SK-N-MC (cell line): ENCODE measurements at regions not wholly inside any gene's neighbourhood (a gene's known extent, or its start where the extent isn't known, plus 50 kb on each side); places are given as distances from the start of the nearest gene placed in this dataset.

ENCODE experiments used
- DNase-seq: peaks from one replicate; pipeline ENCODE4 v3.0.0-alpha.2; 2011; ENCODE audit warnings: low read depth, low spot score
- H3K27ac ChIP-seq: fragments of 200-600 bp; sonication (generic); 2 replicates; pipeline ENCODE4 v1.5.1; 2016; ENCODE audit warnings: mixed run types
- H3K36me3 ChIP-seq: fragments of 200-600 bp; sonication (generic); 2 replicates; pipeline ENCODE4 v1.6.1; 2017; ENCODE audit warnings: antibody characterized with exemption, low read length, mixed read lengths; ENCODE audit not compliant: insufficient read depth
- H3K4me3 ChIP-seq: fragments of 200-600 bp; sonication (generic); 2 replicates; pipeline ENCODE4 v1.5.1; 2016
- H3K9ac ChIP-seq: fragments of 200-600 bp; sonication (generic); 2 replicates; pipeline ENCODE4 v1.8.0; 2017; ENCODE audit warnings: mixed run types, mixed read lengths; ENCODE audit not compliant: insufficient read length
- H3K9me3 ChIP-seq: fragments of 200-600 bp; sonication (generic); 2 replicates; pipeline ENCODE4 v1.6.1; 2017; ENCODE audit warnings: low read depth, mild to moderate bottlenecking, antibody characterized with exemption, low read length, moderate library complexity, mixed read lengths
- EZH2 ChIP-seq: fragments of 200-600 bp; sonication (generic); IDR thresholded peaks from one replicate; pipeline ENCODE4 v1.6.1; 2017; ENCODE audit warnings: antibody characterized with exemption
- FOXP2 ChIP-seq: optimal IDR thresholded peaks from 2 replicates; pipeline ENCODE3; 2011; ENCODE audit warnings: mild to moderate bottlenecking, moderate library complexity; ENCODE audit not compliant: insufficient read depth; ENCODE audit errors: extremely low read length, control extremely low read depth
- POLR2AphosphoS5 ChIP-seq: IDR thresholded peaks from 2 replicates; pipeline ENCODE4 v1.6.1; 2012; ENCODE audit warnings: mild to moderate bottlenecking, low read depth, low read length, borderline replicate concordance

- no peak overlapping the region for H3K4me3 ChIP-seq
- H3K36me3 ChIP-seq: no peaks in the 10 kb centered on the region
- no peak for DNase-seq
- H3K9me3 ChIP-seq: no peaks in the 10 kb centered on the region
- H3K27ac ChIP-seq: no peak overlapping the region
- TF ChIP-seq POLR2AphosphoS5: no peak
- TF ChIP-seq EZH2: no peak
- TF ChIP-seq FOXP2: no peak
- H3K9ac ChIP-seq: no peak overlapping the region
These were observed 521.2 kb downstream of the MID1IP1 start for GRCh38 chrX:39322496-39322895.

GRCh38 chrX:39324233-39324930 is 523.1 kb downstream of the MID1IP1 start:
- Histone ChIP-seq H3K9me3 (no peaks in the 10 kb centered on the region), H3K4me3 (no peak overlapping the region), H3K36me3 (no peaks in the 10 kb centered on the region), H3K9ac (no peak overlapping the region), H3K27ac (no peak overlapping the region)
- no peak for DNase-seq
- TF ChIP-seq EZH2 (no peak), POLR2AphosphoS5 (no peak), FOXP2 (no peak)

- Histone ChIP-seq H3K9ac (no peak overlapping the region), H3K9me3 (no peaks in the 10 kb centered on the region)
- no peak for DNase-seq
These were observed 526.0 kb downstream of the MID1IP1 start for GRCh38 chrX:39327255-39327654.

DNA sequence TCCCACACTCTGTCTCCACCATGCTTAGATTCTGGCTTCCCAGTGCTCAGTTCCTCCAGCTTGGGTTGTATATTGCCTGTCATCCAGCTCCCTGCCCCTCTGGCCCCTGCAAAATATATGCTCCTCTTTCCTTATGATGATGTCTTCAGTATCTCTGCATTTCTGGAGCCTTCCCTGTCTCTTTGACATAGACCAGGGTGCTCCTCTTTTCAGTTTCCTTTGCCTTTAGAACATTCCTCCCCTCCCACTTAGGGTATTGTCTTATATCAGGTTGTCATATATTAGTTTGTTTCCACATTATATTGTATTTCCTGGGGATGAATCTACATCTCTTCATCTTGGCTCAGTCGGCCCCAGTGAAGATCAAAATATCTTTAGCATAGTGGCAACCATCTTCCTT is 526.4 kb downstream of the MID1IP1 start:
- Histone ChIP-seq H3K9ac (no peak overlapping the region), H3K9me3 (no peaks in the 10 kb centered on the region), H3K27ac (no peak overlapping the region), H3K4me3 (no peak overlapping the region), H3K36me3 (no peaks in the 10 kb centered on the region)
- DNase-seq: no peak
- no peak for TF ChIP-seq POLR2AphosphoS5
- no peak for TF ChIP-seq FOXP2
- no peak for TF ChIP-seq EZH2

More at GRCh38 chrX:39327255-39327654, 526.0 kb downstream of the MID1IP1 start:
- no peak overlapping the region for H3K4me3 ChIP-seq
- TF ChIP-seq POLR2AphosphoS5 (no peak), EZH2 (no peak), FOXP2 (no peak)
- H3K36me3 ChIP-seq: no peaks in the 10 kb centered on the region
- no peak overlapping the region for H3K27ac ChIP-seq

DNA sequence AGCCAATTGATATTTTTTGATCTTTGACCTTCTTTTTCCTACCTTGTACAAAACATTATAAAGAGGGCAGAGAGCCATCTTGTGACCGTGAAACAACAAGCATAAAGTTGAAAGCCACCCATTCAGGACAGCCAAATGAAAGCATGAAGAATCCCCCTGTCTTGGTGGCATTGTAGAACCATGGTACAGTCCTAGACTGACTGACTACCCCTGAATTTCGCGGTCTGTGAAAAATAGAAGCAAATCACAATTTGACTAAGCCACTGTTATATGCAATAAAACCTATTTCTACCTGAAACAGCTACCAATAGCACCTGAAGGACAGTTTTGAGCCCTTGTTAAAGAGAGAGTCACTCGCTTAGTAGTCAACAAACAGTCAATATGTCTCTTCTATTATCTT is 527.4 kb downstream of the MID1IP1 start:
- H3K36me3 ChIP-seq: no peaks in the 10 kb centered on the region
- DNase-seq: no peak
- no peak overlapping the region for H3K4me3 ChIP-seq
- H3K27ac ChIP-seq: no peak overlapping the region
- no peak for TF ChIP-seq EZH2
- no peak for TF ChIP-seq POLR2AphosphoS5
- TF ChIP-seq FOXP2: no peak
- H3K9ac ChIP-seq: no peak overlapping the region
- no peaks in the 10 kb centered on the region for H3K9me3 ChIP-seq

DNA sequence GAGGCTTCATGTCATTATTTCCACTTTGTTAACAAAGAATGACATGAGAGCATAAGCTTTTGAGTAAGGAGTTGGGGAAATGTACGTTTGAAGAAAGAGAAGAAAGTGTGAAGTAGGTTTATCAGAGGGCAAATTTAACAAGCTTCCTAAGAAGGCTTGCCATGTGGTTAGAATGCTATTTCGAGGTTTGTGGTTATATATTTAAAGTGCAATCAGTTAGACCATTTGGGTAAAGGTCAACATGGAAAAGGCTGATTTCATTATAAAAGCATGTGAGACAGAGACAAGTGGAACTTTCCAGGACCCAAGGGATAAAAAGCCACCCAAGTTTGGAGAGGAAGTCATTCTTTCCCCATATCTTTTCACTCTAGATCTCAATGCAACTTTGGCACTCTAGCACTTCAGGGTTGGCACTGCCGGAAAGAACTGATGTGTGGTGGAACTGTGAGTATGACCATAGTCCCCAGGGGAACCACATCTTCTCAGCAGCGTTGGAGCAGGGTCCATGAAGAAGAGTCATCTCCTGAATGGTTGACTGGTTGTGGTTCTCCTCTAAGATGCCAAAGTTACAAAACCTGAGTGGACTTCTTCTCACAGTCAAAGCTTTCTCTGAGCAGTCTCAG is 529.9 kb downstream of the MID1IP1 start:
- Histone ChIP-seq H3K9ac (no peak overlapping the region), H3K27ac (no peak overlapping the region), H3K36me3 (no peaks in the 10 kb centered on the region), H3K9me3 (no peaks in the 10 kb centered on the region), H3K4me3 (no peak overlapping the region)
- TF ChIP-seq FOXP2 (no peak), EZH2 (no peak), POLR2AphosphoS5 (no peak)
- DNase-seq: no peak

GRCh38 chrX:39333451-39333850 is 532.2 kb downstream of the MID1IP1 start:
- no peak for DNase-seq
- Histone ChIP-seq H3K36me3 (no peaks in the 10 kb centered on the region), H3K9me3 (no peaks in the 10 kb centered on the region), H3K27ac (no peak overlapping the region), H3K4me3 (no peak overlapping the region), H3K9ac (no peak overlapping the region)
- TF ChIP-seq EZH2 (no peak), FOXP2 (no peak), POLR2AphosphoS5 (no peak)

GRCh38 chrX:39335513-39336235 is 534.4 kb downstream of the MID1IP1 start:
- TF ChIP-seq POLR2AphosphoS5: no peak
- no peak for TF ChIP-seq EZH2
- TF ChIP-seq FOXP2: no peak
- no peak for DNase-seq

More at GRCh38 chrX:39335513-39336235, 534.4 kb downstream of the MID1IP1 start:
- H3K36me3 ChIP-seq: no peaks in the 10 kb centered on the region
- H3K9ac ChIP-seq: no peak overlapping the region
- H3K27ac ChIP-seq: no peak overlapping the region
- H3K9me3 ChIP-seq: no peaks in the 10 kb centered on the region
- no peak overlapping the region for H3K4me3 ChIP-seq
